ENCODE measurements at regions not wholly inside any gene's neighbourhood (a gene's known extent, or its start where the extent isn't known, plus 50 kb on each side); places are given as distances from the start of the nearest gene placed in this dataset.
"Not testable (repeated sequence)": the region's sequence is repeated elsewhere in the genome, so short reads cannot be mapped to it uniquely, and the experiment has no call there.

- H3K36me3 ChIP-seq (replicated peaks; ENCODE audit: control insufficient read depth, insufficient read depth, low read length); DNase-seq; H3K4me3 ChIP-seq (ENCODE audit: insufficient read depth, low read depth, low read length): not testable (repeated sequence)
- H3K27me3 ChIP-seq (ENCODE audit: control insufficient read depth, insufficient read depth, low read length) = peaks cover 20% of the 10 kb centered on the region
Measured at GRCh38 chr1:161454865-161455707, 50.2 kb upstream of the FCGR2A start.

GRCh38 chr1:161453950-161454864 lies 51.0 kb upstream of the FCGR2A start:
- not testable (repeated sequence) for DNase-seq; H3K36me3 ChIP-seq (replicated peaks; ENCODE audit: control insufficient read depth, insufficient read depth, low read length); H3K4me3 ChIP-seq (ENCODE audit: insufficient read depth, low read depth, low read length)
- peaks cover 15% of the 10 kb centered on the region for H3K27me3 ChIP-seq (ENCODE audit: control insufficient read depth, insufficient read depth, low read length)

- not testable (repeated sequence) for H3K36me3 ChIP-seq (replicated peaks; ENCODE audit: control insufficient read depth, insufficient read depth, low read length); H3K4me3 ChIP-seq (ENCODE audit: insufficient read depth, low read depth, low read length)
Measured at GRCh38 chr1:161451698-161452348, 53.4 kb upstream of the FCGR2A start.

GRCh38 chr1:161447760-161448332 lies 57.4 kb upstream of the FCGR2A start:
- H3K27me3 ChIP-seq (ENCODE audit: control insufficient read depth, insufficient read depth, low read length); H3K4me3 ChIP-seq (ENCODE audit: insufficient read depth, low read depth, low read length); H3K36me3 ChIP-seq (replicated peaks; ENCODE audit: control insufficient read depth, insufficient read depth, low read length); DNase-seq: not testable (repeated sequence)

More at GRCh38 chr1:161451698-161452348, 53.4 kb upstream of the FCGR2A start:
- not testable (repeated sequence) for H3K27me3 ChIP-seq (ENCODE audit: control insufficient read depth, insufficient read depth, low read length); DNase-seq

GRCh38 chr1:161447040-161447759 lies 58.1 kb upstream of the FCGR2A start:
- not testable (repeated sequence) for DNase-seq; H3K36me3 ChIP-seq (replicated peaks; ENCODE audit: control insufficient read depth, insufficient read depth, low read length); H3K4me3 ChIP-seq (ENCODE audit: insufficient read depth, low read depth, low read length); H3K27me3 ChIP-seq (ENCODE audit: control insufficient read depth, insufficient read depth, low read length)

GRCh38 chr1:161444725-161445124 lies 60.5 kb upstream of the FCGR2A start:
- not testable (repeated sequence) for H3K4me3 ChIP-seq (ENCODE audit: insufficient read depth, low read depth, low read length); DNase-seq; H3K27me3 ChIP-seq (ENCODE audit: control insufficient read depth, insufficient read depth, low read length); H3K36me3 ChIP-seq (replicated peaks; ENCODE audit: control insufficient read depth, insufficient read depth, low read length)

GRCh38 chr1:161444255-161444654 lies 61.0 kb upstream of the FCGR2A start:
- H3K27me3 ChIP-seq (ENCODE audit: control insufficient read depth, insufficient read depth, low read length) = peaks cover 14% of the 10 kb centered on the region
- DNase-seq; H3K4me3 ChIP-seq (ENCODE audit: insufficient read depth, low read depth, low read length); H3K36me3 ChIP-seq (replicated peaks; ENCODE audit: control insufficient read depth, insufficient read depth, low read length): not testable (repeated sequence)

- Histone ChIP-seq H3K36me3 (replicated peaks; ENCODE audit: control insufficient read depth, insufficient read depth, low read length) (no peaks in the 10 kb centered on the region), H3K4me3 (ENCODE audit: insufficient read depth, low read depth, low read length) (peak overlapping the region; percentile 81), H3K27me3 (ENCODE audit: control insufficient read depth, insufficient read depth, low read length) (peaks cover 39% of the 10 kb centered on the region)
- DNase-seq = peak; percentile 96
Measured at GRCh38 chr1:161440312-161440894, 64.9 kb upstream of the FCGR2A start.

- peak; percentile 67 for DNase-seq
- peak overlapping the region; percentile 81 for H3K4me3 ChIP-seq (ENCODE audit: insufficient read depth, low read depth, low read length)
- H3K36me3 ChIP-seq (replicated peaks; ENCODE audit: control insufficient read depth, insufficient read depth, low read length) = no peaks in the 10 kb centered on the region
- peaks cover 37% of the 10 kb centered on the region for H3K27me3 ChIP-seq (ENCODE audit: control insufficient read depth, insufficient read depth, low read length)
Measured at GRCh38 chr1:161439280-161440232, 65.7 kb upstream of the FCGR2A start.

- not testable (repeated sequence) for H3K36me3 ChIP-seq (replicated peaks; ENCODE audit: control insufficient read depth, insufficient read depth, low read length); DNase-seq; H3K4me3 ChIP-seq (ENCODE audit: insufficient read depth, low read depth, low read length)
- peaks cover 38% of the 10 kb centered on the region for H3K27me3 ChIP-seq (ENCODE audit: control insufficient read depth, insufficient read depth, low read length)
Measured at GRCh38 chr1:161433191-161433590, 65.5 kb upstream of the CFAP126 start.

GRCh38 chr1:161432091-161432490 lies 64.4 kb upstream of the CFAP126 start:
- Histone ChIP-seq H3K4me3 (ENCODE audit: insufficient read depth, low read depth, low read length) (no peak overlapping the region), H3K27me3 (ENCODE audit: control insufficient read depth, insufficient read depth, low read length) (peaks cover 29% of the 10 kb centered on the region), H3K36me3 (replicated peaks; ENCODE audit: control insufficient read depth, insufficient read depth, low read length) (no peaks in the 10 kb centered on the region)
- DNase-seq = no peak

GRCh38 chr1:161427733-161428516 lies 60.2 kb upstream of the CFAP126 start:
- peak; percentile 47 for DNase-seq
- Histone ChIP-seq H3K4me3 (ENCODE audit: insufficient read depth, low read depth, low read length) (peak overlapping the region; percentile 45), H3K36me3 (replicated peaks; ENCODE audit: control insufficient read depth, insufficient read depth, low read length) (no peaks in the 10 kb centered on the region), H3K27me3 (ENCODE audit: control insufficient read depth, insufficient read depth, low read length) (peaks cover 22% of the 10 kb centered on the region)

All from H7 (cell line).